GM21576 (cell line): ENCODE measurements at regions not wholly inside any gene's neighbourhood (a gene's known extent, or its start where the extent isn't known, plus 50 kb on each side); places are given as distances from the start of the nearest gene placed in this dataset.
A peak's percentile ranks its signal among the peaks of the same experiment; 100 is the strongest.
"Not testable (repeated sequence)": the region's sequence is repeated elsewhere in the genome, so short reads cannot be mapped to it uniquely, and the experiment has no call there.

Source experiments
- ATAC-seq: cut with Tn5 transposase; IDR thresholded peaks from one replicate; pipeline ENCODE4 v1.9.1; 2021; ENCODE audit warnings: mild to moderate bottlenecking, moderate library complexity; ENCODE audit not compliant: unreplicated experiment

DNA sequence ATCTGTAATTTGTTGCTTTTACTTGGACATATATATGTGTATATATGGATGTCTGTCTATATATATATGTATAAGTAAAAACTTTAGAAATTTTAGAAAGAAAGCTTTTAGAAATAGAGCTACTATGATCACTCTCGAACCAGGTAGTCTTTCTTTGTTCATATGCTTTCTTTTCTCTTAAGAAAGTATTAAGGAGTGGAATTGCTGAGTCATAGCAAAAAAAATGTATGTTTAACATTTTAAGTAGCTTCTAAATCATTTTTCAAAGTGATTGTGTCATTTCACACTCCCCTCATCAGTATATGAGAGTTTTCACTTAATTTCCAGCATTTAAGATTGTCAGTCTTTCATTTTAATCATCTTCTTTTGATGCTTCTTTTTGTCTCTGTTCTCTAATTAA is 447.9 kb upstream of the TECRL start:
- ATAC-seq: no peak

DNA sequence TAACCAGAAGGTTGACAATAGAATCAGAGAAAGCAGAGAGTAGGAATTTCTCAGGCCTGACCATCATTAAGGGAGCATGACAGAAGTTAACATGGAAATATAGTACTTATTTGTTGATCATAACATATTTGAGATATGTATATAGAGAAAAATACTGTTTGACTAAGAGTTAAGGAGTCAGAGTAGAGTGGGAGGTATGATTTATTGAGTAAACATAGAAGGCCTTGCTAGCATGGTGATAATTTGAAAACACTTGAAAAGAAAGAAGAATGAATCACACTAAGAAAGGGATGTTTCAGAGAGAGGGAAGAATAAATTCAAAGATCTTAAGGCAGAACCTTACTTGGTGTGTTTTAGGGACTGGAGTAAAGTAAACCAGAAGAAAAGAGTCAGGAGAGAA is 437.2 kb upstream of the TECRL start:
- ATAC-seq: no peak

GRCh38 chr4:64829749-64830148 is 420.5 kb upstream of the TECRL start:
- no peak for ATAC-seq

GRCh38 chr4:64824591-64824990 is 415.3 kb upstream of the TECRL start:
- ATAC-seq: no peak

DNA sequence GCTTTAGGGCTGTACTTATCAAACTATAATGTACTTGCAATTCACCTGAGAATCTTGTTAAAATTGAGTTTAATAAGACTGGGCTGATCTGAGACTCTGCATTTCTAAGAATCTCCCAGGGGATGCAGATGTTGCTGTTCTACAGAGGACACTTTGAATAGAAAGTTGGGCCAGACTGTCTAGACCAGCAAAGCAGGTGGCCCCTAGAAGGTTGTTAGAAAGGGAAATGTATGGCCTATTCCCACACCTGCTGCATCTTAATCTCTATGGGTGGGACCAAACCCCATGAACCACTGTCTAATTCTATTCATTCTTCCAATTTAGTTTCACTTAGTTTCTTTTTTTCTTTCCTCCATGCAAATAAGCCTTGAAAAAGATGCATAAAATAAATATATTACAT is 413.2 kb upstream of the TECRL start:
- ATAC-seq: no peak

DNA sequence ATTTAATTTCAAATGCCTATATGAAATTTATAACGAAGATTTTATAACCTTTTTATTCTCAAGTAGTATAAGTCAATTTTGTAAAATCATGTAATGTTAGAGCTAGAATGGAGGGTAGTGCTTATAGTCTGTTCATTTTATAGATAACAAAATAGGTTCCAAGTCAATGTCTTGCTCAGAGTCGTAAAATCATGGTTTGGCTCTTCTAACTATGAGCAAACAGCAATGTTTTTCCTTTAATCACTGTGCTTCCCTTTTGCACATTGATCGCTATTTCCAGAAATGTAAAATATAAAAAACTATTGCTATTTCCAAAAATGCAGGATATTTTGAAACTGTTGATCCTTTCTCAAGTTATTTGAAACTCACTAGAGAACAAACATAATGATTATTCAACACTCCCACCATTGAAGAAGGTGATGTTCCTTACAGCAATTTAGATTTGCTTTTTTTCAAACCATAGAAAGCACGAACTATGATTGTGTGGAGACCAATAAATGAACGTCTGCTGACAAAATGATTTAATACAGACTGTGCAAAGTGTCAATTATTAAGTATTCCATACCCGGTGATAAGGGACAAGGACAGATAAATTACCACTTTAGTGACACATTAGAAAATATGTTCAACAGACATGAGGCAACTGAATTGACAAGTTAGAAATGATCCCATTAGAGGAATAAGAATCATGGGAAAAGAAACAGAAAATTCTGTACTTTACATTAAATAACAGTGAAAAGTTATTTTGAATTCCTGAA is 412.1 kb upstream of the TECRL start:
- ATAC-seq: no peak

- no peak for ATAC-seq
Measured at GRCh38 chr4:64814616-64815015, 405.4 kb upstream of the TECRL start.

DNA sequence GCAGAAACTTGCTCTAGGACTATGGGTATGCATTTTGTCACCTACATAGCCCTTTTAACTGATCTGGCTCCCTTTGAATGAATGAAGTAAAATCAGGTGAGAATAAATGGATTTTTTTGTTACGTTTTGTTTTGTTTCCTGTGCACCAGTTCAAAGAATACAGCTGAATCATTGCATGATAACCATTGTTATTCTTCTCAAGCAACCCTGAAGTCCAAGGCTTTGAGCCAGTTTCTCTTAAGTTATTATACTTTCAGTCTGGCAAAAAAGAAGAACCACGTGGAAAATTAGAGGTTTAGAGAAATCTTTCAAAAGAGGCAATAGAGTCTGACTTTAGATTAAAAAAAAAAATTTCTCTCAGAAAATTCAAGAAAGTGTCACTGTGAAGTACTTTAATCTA is 398.6 kb upstream of the TECRL start:
- no peak for ATAC-seq

DNA sequence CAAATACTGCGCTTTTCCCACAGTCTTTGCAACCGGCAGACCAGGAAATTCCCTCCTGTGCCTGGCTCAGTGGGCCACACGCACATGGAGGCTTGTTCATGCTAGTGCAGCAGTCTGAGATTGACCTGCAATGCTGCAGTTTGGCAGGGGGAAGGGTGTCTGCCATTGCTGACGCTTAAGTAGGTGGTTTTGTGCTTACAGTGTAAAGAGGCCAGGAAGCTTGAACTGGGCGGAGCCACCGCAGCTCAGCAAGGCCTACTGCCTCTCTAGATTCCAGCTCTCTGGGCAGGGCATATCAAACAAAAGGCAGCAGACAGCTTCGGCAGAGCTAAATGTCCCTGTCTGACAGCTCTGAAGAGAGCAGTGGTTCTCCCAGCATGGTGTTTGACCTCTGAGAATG is 390.5 kb upstream of the TECRL start:
- ATAC-seq: no peak

DNA sequence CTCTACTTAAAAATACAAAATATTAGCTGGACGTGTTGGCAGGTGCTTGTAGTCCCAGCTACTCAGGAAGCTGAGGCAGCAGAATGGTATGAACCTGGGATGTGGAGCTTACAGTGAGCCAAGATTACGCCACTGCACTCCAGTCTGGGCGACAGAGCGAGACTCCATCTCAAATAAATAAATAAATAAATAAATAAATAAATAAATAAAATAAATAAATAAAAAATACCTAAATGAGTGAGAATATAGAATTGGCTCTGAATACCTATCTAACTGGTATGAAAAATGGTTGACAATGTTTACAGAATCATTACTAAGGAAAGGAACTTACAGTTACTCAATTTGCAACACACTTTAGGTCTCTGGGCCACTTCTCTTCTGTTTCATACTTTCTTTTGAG is 389.6 kb upstream of the TECRL start:
- not testable (repeated sequence) for ATAC-seq

- no peak for ATAC-seq
Measured at GRCh38 chr4:64796581-64796980, 387.3 kb upstream of the TECRL start.

- no peak for ATAC-seq
Measured at GRCh38 chr4:64784125-64784524, 374.9 kb upstream of the TECRL start.

GRCh38 chr4:64781737-64782326 is 372.6 kb upstream of the TECRL start:
- ATAC-seq: peak; percentile 53

- ATAC-seq: no peak
Measured at GRCh38 chr4:64780664-64781063, 371.4 kb upstream of the TECRL start.

DNA sequence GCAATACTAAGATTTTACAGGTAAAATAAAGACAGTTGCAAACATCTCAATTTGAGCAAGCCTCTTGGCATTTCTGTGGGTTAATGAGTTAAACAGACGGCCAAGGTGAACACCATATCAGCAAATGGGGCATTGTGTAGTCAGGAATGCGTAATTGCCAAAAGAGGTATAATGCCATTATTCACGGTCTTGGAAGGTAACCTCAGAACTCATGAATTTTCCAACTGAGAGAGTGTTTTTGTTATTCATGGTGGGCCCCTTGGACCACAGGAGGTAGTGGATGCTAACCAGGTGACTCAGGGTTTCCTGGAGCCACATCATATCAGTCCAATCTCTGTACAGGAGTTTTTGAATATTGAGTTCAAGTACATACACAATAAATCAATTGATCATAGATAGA is 368.0 kb upstream of the TECRL start:
- ATAC-seq: no peak

DNA sequence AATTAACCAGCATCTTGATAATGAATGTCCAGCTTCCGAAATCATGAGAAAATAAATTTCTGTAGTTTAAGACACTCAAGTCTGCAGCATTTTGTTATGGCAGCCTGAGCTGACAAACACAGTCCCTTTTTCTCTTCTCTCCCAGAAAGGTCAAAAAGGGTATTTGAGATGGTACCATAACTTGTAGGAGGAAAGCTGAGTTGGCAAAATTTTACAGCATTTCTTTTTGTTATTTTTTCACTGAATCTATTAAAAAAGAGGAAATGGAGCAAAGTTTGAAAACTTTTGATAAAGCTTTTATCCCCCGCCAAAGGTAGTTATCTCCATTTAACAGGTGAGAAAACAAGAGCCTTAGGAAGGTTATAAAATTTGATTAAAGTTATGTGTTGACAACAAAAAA is 367.6 kb upstream of the TECRL start:
- no peak for ATAC-seq

DNA sequence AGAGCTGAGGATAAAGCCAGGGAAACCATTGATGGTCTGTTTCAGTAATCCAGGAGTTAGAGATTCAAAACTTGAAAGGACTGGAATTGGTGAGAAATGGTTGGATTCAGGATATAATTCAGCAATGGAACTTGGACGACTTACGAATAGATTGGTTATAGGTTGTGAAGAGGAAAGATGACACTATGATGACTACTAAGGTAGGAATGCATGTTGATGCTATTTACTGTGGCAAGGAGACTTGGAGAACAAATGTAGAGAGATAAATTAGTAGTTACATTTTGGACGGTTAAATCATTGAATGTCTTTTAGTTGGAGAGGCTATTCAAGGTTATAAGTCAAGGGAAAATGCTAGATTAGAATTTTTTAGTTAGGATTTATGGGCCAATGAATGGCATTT is 365.4 kb upstream of the TECRL start:
- no peak for ATAC-seq

GRCh38 chr4:64771149-64771548 is 361.9 kb upstream of the TECRL start:
- ATAC-seq: no peak

DNA sequence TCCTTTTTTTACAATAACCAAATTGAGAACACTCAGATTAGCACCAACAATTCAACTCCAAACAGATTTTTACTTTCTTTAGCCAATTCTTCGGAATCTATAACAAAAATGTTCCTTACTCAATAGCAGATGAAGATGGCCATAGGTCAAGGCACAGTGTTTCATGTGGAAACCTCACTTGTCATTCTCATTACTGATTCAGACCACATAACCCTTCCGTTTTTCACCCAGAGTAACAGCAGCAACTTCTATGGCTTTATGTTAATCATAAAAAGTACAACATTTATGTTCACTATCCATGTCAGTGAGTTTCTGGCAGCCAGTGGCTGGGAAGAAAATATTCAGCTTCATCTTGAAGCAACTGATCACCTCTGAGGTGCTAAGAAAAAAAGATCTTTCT is 358.3 kb upstream of the TECRL start:
- no peak for ATAC-seq

DNA sequence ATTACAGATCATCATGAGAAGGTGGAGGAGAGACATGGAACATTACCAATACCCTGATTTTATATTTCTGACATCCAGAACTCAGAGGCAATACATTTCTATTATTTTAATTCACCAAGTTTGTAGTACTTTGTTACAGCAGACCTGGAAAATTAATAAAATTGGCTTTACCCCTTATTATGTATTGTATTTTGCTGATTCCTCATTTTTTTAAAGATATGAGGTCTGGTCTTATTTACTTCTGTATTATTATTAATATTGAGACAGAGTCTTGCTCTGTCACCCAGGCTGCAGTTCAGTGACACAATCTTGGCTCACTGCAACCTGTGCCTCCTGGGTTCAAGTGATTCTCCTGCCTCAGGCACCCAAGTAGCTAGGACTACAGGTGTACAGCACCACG is 357.3 kb upstream of the TECRL start:
- no peak for ATAC-seq

GRCh38 chr4:64756016-64756415 is 346.8 kb upstream of the TECRL start:
- no peak for ATAC-seq

GRCh38 chr4:64747919-64748715 is 338.9 kb upstream of the TECRL start:
- no peak for ATAC-seq
